ENCODE measurements at regions not wholly inside any gene's neighbourhood (a gene's known extent, or its start where the extent isn't known, plus 50 kb on each side); places are given as distances from the start of the nearest gene placed in this dataset.

DNA sequence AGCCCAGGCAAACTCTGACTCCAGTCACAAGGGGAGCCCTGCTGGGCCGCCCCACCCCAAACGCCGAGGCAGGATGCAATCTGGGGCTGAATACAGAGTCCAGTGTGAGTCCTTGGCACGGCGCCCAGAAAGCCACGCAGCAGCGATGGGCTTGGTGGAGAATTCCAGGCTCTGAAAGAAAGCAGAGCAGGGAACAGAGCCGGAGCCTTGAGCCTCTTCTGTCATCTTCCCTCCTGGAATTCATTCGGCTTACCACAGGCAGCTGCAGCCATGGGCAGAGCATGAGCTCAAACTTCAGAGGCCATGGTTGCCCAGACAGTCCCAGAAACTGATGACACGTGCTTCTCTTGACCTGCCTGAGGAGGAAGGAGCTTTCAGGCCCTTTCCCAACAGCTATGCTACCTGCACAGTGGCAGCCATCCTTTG is 441.1 kb upstream of the JARID2 start:
- Histone ChIP-seq H3K27me3 (ENCODE audit: control insufficient read depth, low read length) (peaks cover 4% of the 10 kb centered on the region; the same call in 1 of the 2 replicates), H3K9me2 (replicated peaks; ENCODE audit: control insufficient read depth, low read length) (no peaks in the 10 kb centered on the region), H3K4me2 (ENCODE audit: low read length) (no peak overlapping the region), H3K9me3 (ENCODE audit: control insufficient read depth, insufficient read depth, low read length) (no peaks in the 10 kb centered on the region), H3K36me3 (ENCODE audit: control insufficient read depth, low read length) (no peaks in the 10 kb centered on the region), H3K4me1 (ENCODE audit: control insufficient read depth, low read length) (no peaks in the 10 kb centered on the region), H3K27ac (ENCODE audit: low read depth, low read length) (no peak overlapping the region), H4K20me1 (ENCODE audit: control insufficient read depth, insufficient read depth, low read depth, low read length) (no peaks in the 10 kb centered on the region), H3K79me2 (ENCODE audit: control insufficient read depth, low read length) (no peaks in the 10 kb centered on the region), H3F3A (ENCODE audit: control insufficient read depth, insufficient read depth) (no peaks in the 10 kb centered on the region), H3K4me3 (ENCODE audit: low read length) (no peak overlapping the region)
- TF ChIP-seq EZH2phosphoT487 (IDR thresholded peaks at IDR 0.05; ENCODE audit: borderline replicate concordance, low read length) (no peak), CTCF (IDR thresholded peaks at IDR 0.05; ENCODE audit: low read depth, low read length, poor library complexity, severe bottlenecking) (no peak)

DNA sequence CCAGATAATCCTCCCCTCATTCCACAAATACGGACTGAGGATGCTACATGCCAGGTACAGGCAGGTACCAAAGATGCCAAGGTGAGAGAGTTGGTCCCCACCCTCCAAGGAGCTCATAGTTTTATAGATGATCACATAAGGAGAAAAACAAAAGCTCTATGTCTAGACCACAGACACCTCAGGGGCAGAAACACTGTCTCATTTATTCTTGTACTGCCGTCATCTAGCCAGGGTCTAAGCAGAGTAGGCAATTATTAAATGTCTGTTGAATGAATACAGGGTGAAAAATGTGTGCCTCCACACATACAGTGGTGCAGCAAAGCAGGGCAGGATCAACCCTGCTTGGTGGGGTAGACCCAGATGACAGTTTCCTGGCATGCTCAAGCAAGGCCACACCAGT is 439.8 kb upstream of the JARID2 start:
- Histone ChIP-seq H4K20me1 (ENCODE audit: control insufficient read depth, insufficient read depth, low read depth, low read length) (no peaks in the 10 kb centered on the region), H3K79me2 (ENCODE audit: control insufficient read depth, low read length) (no peaks in the 10 kb centered on the region), H3K27ac (ENCODE audit: low read depth, low read length) (no peak overlapping the region), H3F3A (ENCODE audit: control insufficient read depth, insufficient read depth) (no peaks in the 10 kb centered on the region), H3K4me2 (ENCODE audit: low read length) (no peak overlapping the region), H3K4me3 (ENCODE audit: low read length) (no peak overlapping the region), H3K36me3 (ENCODE audit: control insufficient read depth, low read length) (no peaks in the 10 kb centered on the region), H3K27me3 (ENCODE audit: control insufficient read depth, low read length) (peaks cover 4% of the 10 kb centered on the region; the same call in 1 of the 2 replicates), H3K4me1 (ENCODE audit: control insufficient read depth, low read length) (no peaks in the 10 kb centered on the region), H3K9me2 (replicated peaks; ENCODE audit: control insufficient read depth, low read length) (no peaks in the 10 kb centered on the region), H3K9me3 (ENCODE audit: control insufficient read depth, insufficient read depth, low read length) (no peaks in the 10 kb centered on the region)
- TF ChIP-seq EZH2phosphoT487 (IDR thresholded peaks at IDR 0.05; ENCODE audit: borderline replicate concordance, low read length) (no peak), CTCF (IDR thresholded peaks at IDR 0.05; ENCODE audit: low read depth, low read length, poor library complexity, severe bottlenecking) (no peak)

- Histone ChIP-seq H3K4me2 (ENCODE audit: low read length) (no peak overlapping the region), H3K9me3 (ENCODE audit: control insufficient read depth, insufficient read depth, low read length) (no peaks in the 10 kb centered on the region), H3K79me2 (ENCODE audit: control insufficient read depth, low read length) (no peaks in the 10 kb centered on the region), H3K36me3 (ENCODE audit: control insufficient read depth, low read length) (no peaks in the 10 kb centered on the region), H3F3A (ENCODE audit: control insufficient read depth, insufficient read depth) (no peaks in the 10 kb centered on the region), H3K9me2 (replicated peaks; ENCODE audit: control insufficient read depth, low read length) (no peaks in the 10 kb centered on the region), H3K27me3 (ENCODE audit: control insufficient read depth, low read length) (peaks cover 4% of the 10 kb centered on the region; the same call in 1 of the 2 replicates), H4K20me1 (ENCODE audit: control insufficient read depth, insufficient read depth, low read depth, low read length) (no peaks in the 10 kb centered on the region), H3K4me3 (ENCODE audit: low read length) (no peak overlapping the region), H3K4me1 (ENCODE audit: control insufficient read depth, low read length) (no peaks in the 10 kb centered on the region), H3K27ac (ENCODE audit: low read depth, low read length) (no peak overlapping the region)
- TF ChIP-seq CTCF (IDR thresholded peaks at IDR 0.05; ENCODE audit: low read depth, low read length, poor library complexity, severe bottlenecking) (no peak), EZH2phosphoT487 (IDR thresholded peaks at IDR 0.05; ENCODE audit: borderline replicate concordance, low read length) (no peak)
These were observed 438.7 kb upstream of the JARID2 start for GRCh38 chr6:14807130-14807529.
